Non-pigmented ciliary epithelial cell (primary cell): ENCODE measurements at regions not wholly inside any gene's neighbourhood (a gene's known extent, or its start where the extent isn't known, plus 50 kb on each side); places are given as distances from the start of the nearest gene placed in this dataset.
"Not testable (repeated sequence)": the region's sequence is repeated elsewhere in the genome, so short reads cannot be mapped to it uniquely, and the experiment has no call there.

Source experiments
- DNase-seq: peaks from one replicate; pipeline ENCODE4 v3.0.0-alpha.2; 2010; ENCODE audit warnings: low read depth

DNA sequence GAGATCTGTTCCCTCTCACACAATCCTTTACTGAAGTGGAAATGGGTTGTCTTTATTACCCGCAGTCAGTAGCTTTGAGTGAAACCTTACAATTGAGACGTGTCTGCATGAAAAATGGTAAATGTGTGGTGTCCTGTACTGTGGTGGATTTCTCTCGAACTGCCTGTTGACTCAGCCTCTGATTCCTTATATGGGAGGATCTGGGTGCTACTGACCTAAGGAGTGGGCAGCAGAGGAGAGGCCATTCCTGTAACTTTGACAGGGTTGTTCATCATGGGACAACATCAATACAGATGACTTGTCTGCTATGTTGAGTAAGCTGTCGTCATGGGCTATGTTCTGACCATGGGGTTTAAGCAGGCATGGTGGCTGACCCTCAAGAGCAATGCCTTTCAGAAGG lies 159.6 kb upstream of the WDR1 start:
- no peak for DNase-seq

- no peak for DNase-seq
These were observed 159.1 kb upstream of the WDR1 start for GRCh38 chr4:10275696-10276095.

DNA sequence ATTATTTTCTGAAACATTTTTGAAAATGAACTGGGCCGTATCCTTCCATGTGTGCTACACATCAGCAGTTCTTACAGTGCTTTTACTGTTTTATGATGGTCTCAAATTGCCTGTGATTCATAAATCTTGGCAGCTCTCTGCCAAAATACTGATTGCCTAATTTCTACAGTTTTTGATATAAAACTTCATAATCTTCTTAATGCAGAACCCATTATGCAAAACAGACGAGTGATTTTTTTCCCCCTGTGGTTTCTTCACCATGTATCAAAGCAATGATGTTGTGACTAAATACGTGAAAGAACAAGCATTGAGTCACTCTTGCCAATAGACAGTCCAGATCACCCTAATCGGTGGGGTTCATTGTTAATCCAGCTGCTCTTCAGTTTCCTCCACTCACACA lies 156.4 kb upstream of the WDR1 start:
- no peak for DNase-seq

DNA sequence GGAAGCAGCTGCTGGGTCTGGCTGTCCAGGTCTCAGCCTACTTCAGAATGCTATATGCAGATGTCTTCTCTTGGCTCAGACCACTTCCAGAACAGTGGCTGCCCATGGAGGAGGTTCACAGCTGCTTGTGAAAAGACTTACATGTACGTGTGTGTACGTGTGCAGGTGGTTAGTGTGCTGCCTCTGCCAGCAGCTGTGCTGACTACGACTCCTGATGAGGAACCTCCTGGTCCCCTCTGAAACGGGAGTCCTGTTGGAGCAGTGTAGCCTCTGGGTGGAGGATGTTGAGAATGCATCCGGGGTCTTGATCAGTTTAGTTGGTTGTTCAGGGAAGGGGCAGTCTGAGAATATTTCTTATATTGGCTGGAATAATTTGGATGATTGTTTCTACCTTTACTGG lies 155.9 kb upstream of the WDR1 start:
- no peak for DNase-seq

DNA sequence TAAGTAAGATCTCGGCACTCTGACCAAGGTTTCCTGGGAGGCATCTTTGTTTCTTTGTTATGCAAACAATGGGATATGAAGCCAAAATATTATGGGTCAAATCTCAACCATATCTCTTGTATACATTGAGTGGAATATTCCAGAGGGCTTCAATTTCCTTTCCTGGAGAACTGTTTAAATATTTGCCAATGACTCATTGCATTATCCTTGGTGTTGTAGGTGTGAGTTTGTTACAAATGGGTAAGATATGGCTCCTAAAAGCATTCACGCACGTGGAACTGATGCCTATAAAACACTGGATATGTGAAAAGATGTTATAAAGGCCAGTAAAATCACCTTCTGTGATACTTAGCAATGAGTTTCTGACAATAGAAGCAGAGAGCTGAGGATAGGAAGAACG lies 150.5 kb upstream of the WDR1 start:
- DNase-seq: no peak

GRCh38 chr4:10260777-10261176 lies 144.2 kb upstream of the WDR1 start:
- no peak for DNase-seq

DNA sequence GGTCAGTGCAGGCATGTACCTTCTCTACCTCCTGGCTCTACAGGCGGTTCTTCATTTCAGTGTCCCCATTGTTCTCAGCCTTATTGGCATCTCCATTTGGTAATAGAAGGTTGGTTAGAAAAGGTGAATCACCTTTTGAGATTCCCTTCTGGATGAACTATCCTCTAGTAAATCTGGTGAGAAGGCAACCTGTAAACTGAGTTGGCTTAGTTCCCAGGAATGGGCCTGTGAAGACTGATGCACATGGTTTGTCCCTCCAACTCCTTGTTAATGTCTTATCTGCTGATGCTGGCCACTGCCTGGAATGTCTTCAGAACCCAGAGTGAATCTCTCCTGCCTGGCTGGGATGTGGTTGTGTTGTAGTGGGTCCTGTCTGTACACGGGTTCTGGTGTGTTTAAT lies 143.4 kb upstream of the WDR1 start:
- no peak for DNase-seq

GRCh38 chr4:10256203-10256602 lies 139.6 kb upstream of the WDR1 start:
- DNase-seq: no peak

- no peak for DNase-seq
These were observed 137.2 kb upstream of the WDR1 start for GRCh38 chr4:10253765-10254164.

DNA sequence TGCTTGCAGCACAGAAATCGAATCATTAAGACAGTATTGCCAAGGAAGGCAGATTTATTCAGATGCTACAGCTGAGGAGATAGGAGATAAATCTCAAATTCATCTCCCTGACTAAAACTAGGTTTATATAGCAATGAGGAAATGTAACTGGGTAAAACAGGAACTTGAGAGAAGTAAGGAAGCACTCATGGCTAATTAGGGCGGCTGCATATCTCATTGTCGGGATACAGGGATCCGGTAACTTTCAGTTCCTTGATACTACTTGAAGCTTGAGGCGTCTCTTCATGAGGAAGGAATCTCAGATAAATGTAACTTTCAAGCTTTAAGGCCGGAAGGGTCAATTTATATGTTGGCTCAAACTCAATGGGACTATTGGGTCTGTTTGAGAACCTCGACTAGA lies 129.2 kb upstream of the WDR1 start:
- no peak for DNase-seq

DNA sequence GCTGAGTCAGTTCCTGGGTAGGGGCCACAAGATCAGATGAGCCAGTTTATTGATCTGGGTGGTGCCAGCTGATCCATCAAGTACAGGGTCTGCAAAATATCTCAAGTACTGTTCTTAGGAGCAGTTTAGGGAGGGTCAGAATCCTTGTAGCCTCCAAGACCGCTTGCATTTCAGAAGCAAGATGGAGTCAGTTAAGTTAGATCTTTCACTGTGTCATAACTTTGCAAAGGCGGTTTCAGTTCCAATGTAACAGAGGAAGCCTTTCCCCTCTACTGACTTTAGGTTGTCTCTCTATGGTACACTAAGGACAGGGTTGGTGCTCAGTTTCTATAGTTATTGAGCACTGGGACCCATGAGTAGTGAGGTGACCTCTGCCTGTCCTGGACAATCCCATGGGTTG lies 127.3 kb upstream of the WDR1 start:
- no peak for DNase-seq

DNA sequence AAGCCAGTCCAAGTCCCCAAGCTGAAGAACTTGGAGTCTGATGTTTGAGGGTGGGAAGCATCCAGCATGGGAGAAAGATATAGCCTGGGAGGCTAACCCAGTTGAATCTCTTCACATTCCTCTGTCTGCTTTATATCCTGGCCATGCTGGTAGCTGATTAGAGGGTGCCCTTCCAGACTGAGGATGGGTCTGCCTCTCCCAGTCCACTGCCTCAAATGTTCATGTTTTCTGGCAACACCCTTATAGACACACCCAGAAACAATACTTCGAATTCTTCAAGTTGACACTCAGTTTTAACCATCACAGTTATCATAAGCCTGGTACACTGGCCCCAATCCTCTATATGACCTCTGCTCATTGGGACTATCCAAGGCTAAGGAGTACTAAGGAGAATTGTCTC lies 124.1 kb upstream of the WDR1 start:
- DNase-seq: no peak

- no peak for DNase-seq
These were observed 123.5 kb upstream of the WDR1 start for GRCh38 chr4:10239982-10240654.

- no peak for DNase-seq
These were observed 120.5 kb upstream of the WDR1 start for GRCh38 chr4:10237131-10237530.

DNA sequence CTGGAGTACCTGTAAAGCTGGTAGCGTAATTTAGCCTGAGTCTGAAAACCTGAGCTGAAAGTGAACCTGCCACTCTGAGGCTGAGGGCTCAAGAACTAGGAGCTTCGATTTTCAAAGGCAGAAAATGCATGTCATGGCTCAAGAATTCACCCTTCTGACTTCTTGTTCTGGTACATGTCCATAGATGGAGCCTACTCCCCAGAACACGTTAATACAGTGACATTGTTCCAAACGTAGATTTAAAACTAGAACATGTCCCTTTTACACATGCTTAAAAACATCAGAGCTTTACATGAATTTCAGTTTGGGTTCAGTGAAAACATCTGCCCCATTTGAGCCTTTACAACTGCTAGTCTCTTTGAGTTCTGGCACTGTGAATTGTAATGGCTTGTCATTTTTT lies 115.5 kb upstream of the WDR1 start:
- DNase-seq: no peak

- DNase-seq: no peak
These were observed 110.2 kb upstream of the WDR1 start for GRCh38 chr4:10226756-10227155.

DNA sequence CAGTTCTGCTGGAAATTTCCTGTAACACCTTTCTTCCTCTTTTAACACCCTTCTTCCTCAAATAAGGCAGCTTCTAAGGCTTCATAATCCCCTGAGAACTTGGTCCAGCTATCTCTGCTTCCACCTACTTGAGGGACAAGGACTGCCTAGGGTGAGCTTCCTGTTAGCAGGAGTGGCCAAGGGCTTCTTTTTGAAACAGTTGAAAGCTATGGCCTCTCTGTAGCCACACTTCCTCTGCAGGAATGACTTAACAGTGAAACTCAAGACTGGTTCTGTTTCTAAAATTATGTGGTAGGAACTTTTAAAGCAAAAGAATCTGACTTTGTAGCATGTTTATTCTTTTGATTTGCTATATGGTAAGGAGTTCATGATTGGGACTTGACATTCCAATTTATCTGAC lies 108.5 kb upstream of the WDR1 start:
- no peak for DNase-seq

- DNase-seq: no peak
These were observed 107.2 kb upstream of the WDR1 start for GRCh38 chr4:10223782-10224181.

DNA sequence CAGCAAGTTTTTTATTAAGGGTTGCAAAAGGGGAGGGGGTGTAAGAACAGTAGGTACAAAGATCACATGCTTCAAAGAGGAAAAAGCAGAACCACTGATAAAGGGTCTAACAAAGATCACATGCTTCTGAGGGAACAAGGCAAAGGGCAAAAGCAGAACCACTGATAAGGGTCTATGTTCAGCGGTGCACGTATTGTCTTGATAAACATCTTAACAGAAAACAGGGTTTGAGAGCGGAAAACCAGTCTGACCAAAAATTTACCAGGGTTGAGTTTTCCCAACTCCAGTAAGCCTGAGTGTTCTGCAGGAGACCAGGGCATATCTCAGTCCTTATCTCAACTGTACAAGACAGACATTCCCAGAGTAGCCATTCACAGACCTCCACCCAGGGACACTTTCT lies 96.9 kb upstream of the WDR1 start:
- not testable (repeated sequence) for DNase-seq

DNA sequence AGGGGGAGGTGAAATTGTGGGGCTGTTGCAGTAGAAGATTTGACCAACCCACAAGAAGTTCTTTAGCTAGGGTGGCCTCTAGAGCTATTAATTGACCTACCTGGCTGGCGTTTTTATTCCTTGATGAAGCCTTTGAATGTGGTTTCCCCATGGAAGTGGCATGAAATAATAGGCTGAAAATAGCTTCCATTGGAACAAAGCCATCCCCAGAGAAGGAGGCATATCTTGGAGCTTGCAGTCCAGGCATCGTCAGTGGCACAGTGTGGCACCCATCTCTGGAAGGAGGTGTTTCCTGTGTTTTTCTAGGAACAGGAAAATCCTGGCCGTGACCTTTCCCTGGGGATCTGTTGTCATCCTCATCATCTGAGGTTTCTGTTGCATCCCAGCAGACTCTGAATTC lies 96.3 kb upstream of the WDR1 start:
- no peak for DNase-seq

DNA sequence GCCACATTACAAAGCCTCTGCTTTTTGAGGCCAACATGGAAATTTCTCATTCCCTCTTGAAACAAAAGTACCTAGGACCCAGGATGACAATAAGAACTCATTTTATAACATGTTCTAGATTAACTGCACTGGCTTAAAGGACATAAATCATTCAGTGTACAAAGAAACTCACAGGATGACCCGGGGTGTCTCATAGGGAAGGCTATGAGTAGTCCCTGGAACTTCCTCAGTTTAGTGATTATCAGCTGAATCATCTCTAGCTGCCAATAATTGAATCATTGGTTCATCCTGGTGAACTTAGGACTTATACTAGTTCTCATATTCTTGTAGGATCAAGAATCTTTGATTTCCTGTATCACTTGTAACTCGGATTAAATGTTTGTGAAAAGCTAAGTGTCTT lies 95.8 kb upstream of the WDR1 start:
- no peak for DNase-seq

GRCh38 chr4:10207116-10207515 lies 90.5 kb upstream of the WDR1 start:
- DNase-seq: no peak

DNA sequence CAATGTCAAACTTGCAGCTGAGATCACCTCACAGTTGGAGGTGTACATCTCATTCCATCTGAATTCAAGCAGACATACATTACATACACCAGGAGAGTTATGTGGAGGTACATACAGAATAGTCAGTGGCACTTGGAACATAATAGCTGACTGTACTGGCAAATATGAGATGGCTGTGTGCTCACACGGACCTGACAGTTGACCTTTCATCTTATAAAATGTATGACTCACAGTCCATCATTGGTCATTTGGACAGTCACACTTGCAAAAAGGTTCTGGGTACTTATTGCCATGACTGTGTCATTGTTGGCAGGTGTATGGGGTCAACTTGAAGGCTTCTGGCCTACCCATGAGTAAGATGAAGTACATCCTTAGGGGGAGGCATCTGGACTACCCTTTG lies 88.6 kb upstream of the WDR1 start:
- DNase-seq: no peak

- no peak for DNase-seq
These were observed 87.9 kb upstream of the WDR1 start for GRCh38 chr4:10204401-10205058.
